ENCODE measurements at regions not wholly inside any gene's neighbourhood (a gene's known extent, or its start where the extent isn't known, plus 50 kb on each side); places are given as distances from the start of the nearest gene placed in this dataset.

DNA sequence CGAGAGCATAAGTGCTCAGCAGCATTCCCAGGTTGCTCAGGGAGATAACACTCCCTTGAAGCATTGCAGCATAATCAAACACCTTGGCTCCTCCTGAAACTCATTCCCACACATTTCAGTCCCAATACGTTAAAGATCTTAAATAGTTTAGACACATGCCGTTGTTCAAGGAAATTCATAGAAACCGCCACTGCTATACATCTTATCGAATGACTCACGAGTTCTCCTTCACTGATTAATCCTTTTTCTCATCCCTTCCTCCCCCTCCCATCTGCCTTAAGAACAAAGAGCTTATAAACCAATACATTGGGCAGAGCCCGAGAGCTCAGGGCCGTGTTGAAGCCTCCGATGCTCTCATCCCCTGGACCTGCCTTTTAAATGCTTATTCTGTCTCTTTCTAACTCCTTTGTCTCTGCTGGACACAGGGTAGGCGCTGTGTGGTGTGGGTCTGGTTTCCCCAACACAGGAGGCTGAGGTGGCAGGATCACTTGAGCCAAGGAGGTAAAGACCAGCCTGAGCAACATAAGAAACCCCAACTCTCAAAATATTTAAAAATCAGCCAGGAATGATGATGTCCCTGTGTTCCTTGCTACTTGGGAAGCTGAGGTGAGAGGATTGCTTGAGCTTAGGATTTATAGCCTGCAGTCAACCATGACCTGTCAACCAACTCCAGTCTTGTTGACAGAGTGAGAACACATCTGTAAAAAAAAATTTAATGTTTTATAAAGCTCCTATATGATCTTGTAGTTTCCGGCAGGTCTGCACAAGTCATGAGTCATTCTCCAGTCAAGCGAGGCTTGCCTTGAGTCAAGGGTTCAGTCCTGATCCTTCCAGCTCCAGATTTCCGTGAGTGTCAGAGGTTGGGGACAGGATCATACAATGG, 394.0 kb upstream of the HSFY2 start:
- Histone ChIP-seq H3K4me1 (no peaks in the 10 kb centered on the region), H3K9me3 (no peaks in the 10 kb centered on the region), H3K36me3 (no peaks in the 10 kb centered on the region), H3K27ac (no peak overlapping the region), H3K27me3 (no peaks in the 10 kb centered on the region), H3K4me3 (no peak overlapping the region)
- TF ChIP-seq, protein P1, sequence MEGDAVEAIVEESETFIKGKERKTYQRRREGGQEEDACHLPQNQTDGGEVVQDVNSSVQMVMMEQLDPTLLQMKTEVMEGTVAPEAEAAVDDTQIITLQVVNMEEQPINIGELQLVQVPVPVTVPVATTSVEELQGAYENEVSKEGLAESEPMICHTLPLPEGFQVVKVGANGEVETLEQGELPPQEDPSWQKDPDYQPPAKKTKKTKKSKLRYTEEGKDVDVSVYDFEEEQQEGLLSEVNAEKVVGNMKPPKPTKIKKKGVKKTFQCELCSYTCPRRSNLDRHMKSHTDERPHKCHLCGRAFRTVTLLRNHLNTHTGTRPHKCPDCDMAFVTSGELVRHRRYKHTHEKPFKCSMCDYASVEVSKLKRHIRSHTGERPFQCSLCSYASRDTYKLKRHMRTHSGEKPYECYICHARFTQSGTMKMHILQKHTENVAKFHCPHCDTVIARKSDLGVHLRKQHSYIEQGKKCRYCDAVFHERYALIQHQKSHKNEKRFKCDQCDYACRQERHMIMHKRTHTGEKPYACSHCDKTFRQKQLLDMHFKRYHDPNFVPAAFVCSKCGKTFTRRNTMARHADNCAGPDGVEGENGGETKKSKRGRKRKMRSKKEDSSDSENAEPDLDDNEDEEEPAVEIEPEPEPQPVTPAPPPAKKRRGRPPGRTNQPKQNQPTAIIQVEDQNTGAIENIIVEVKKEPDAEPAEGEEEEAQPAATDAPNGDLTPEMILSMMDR (IDR thresholded peaks at IDR 0.05), result no peak
- no peak for TF ChIP-seq POLR2A (IDR thresholded peaks at IDR 0.05)
- no peak for DNase-seq

- no peak overlapping the region for H3K27ac ChIP-seq
- H3K36me3 ChIP-seq, result no peaks in the 10 kb centered on the region
- no peak overlapping the region for H3K4me3 ChIP-seq
- TF ChIP-seq POLR2A (IDR thresholded peaks at IDR 0.05), result no peak
- TF ChIP-seq, protein P1 (IDR thresholded peaks at IDR 0.05), result no peak
- no peaks in the 10 kb centered on the region for H3K27me3 ChIP-seq
- H3K9me3 ChIP-seq, result no peaks in the 10 kb centered on the region
- H3K4me1 ChIP-seq, result no peaks in the 10 kb centered on the region
- no peak for DNase-seq
Observed at GRCh38 chrY:19148783-19149182, 375.2 kb upstream of the HSFY2 start.

- Histone ChIP-seq H3K9me3 (no peaks in the 10 kb centered on the region), H3K4me3 (no peak overlapping the region), H3K27ac (no peak overlapping the region), H3K4me1 (no peaks in the 10 kb centered on the region), H3K36me3 (no peaks in the 10 kb centered on the region), H3K27me3 (no peaks in the 10 kb centered on the region)
- DNase-seq, result no peak
- TF ChIP-seq POLR2A (IDR thresholded peaks at IDR 0.05), result no peak
- TF ChIP-seq, protein P1 (IDR thresholded peaks at IDR 0.05), result no peak
Observed at GRCh38 chrY:19146296-19146695, 372.8 kb upstream of the HSFY2 start.

GRCh38 chrY:19142093-19142492, 368.6 kb upstream of the HSFY2 start:
- Histone ChIP-seq H3K27ac (no peak overlapping the region), H3K4me3 (no peak overlapping the region), H3K27me3 (no peaks in the 10 kb centered on the region), H3K9me3 (no peaks in the 10 kb centered on the region), H3K36me3 (no peaks in the 10 kb centered on the region), H3K4me1 (no peaks in the 10 kb centered on the region)
- no peak for TF ChIP-seq POLR2A (IDR thresholded peaks at IDR 0.05)
- TF ChIP-seq, protein P1 (IDR thresholded peaks at IDR 0.05), result no peak
- no peak for DNase-seq

DNA sequence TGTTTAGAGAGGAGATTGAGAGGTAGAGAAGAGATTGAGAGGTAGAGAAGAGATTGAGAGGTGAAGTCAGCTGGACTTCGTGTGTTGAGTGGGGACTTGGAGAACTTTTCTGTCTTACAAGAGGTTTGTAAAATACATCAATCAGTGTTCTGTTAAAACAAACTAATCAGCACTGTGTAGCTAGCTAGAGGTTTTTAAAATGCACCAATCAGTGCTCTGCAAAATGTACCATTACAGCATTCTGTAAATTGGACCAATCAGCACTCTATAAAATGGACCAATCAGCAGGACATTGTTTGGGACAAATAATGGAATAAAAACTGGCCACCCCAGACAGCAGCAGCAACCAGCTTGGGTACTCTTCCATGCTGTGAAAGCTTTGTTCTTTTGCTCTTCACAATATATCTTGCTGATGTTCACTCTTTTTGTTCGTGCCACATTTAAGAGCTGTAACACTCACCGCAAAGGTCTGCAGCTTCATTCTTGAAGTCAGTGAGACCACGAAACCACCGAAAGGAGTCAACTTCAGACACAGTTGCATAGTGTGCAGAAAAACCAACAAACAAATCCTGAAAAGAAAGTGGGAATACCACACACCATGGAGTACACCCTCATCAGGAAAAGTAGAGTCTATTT, 366.9 kb upstream of the HSFY2 start:
- no peak for DNase-seq
- Histone ChIP-seq H3K9me3 (no peaks in the 10 kb centered on the region), H3K36me3 (no peaks in the 10 kb centered on the region), H3K4me3 (no peak overlapping the region), H3K27ac (no peak overlapping the region), H3K4me1 (no peaks in the 10 kb centered on the region), H3K27me3 (no peaks in the 10 kb centered on the region)
- no peak for TF ChIP-seq POLR2A (IDR thresholded peaks at IDR 0.05)
- TF ChIP-seq, protein P1 (IDR thresholded peaks at IDR 0.05), result no peak
